Right renal pelvis (tissue), 4 donors: ENCODE measurements at regions not wholly inside any gene's neighbourhood (a gene's known extent, or its start where the extent isn't known, plus 50 kb on each side); places are given as distances from the start of the nearest gene placed in this dataset.
"Not testable (repeated sequence)": the region's sequence is repeated elsewhere in the genome, so short reads cannot be mapped to it uniquely, and the experiment has no call there.

Experiments
- DNase-seq, 4 donors: peaks; one replicate each; pipeline ENCODE4 v3.0.0-alpha.2; 2013; ENCODE audit warnings: low read depth in 4 of 4, low spot score in 3 of 4, missing footprints in 1 of 4

GRCh38 chrX:76996641-76997040 is 450.5 kb upstream of the FGF16 start:
- DNase-seq, result no peak

- DNase-seq, result no peak
These were observed 443.7 kb upstream of the FGF16 start for GRCh38 chrX:77003530-77003929.

- no peak for DNase-seq
These were observed 443.2 kb upstream of the FGF16 start for GRCh38 chrX:77003956-77004355.

- no peak for DNase-seq
These were observed 437.5 kb upstream of the FGF16 start for GRCh38 chrX:77009691-77010090.

- peak in 3 of 4 donors; percentile 15 to 26 (median 25) for DNase-seq
These were observed 432.5 kb upstream of the FGF16 start for GRCh38 chrX:77014377-77015372.

- no peak for DNase-seq
These were observed 430.1 kb upstream of the FGF16 start for GRCh38 chrX:77017093-77017492.

- DNase-seq, result not testable (repeated sequence)
These were observed 400.9 kb upstream of the FGF16 start for GRCh38 chrX:77046180-77046810.

GRCh38 chrX:77060572-77060971 is 386.6 kb upstream of the FGF16 start:
- DNase-seq, result no peak

- DNase-seq, result no peak
These were observed 386.2 kb upstream of the FGF16 start for GRCh38 chrX:77061022-77061421.

- DNase-seq, result no peak
These were observed 385.6 kb upstream of the FGF16 start for GRCh38 chrX:77061545-77061944.

- no peak for DNase-seq
These were observed 381.3 kb upstream of the FGF16 start for GRCh38 chrX:77065896-77066295.

GRCh38 chrX:77070202-77070918 is 376.8 kb upstream of the FGF16 start:
- DNase-seq, result no peak

- no peak for DNase-seq
These were observed 370.3 kb upstream of the FGF16 start for GRCh38 chrX:77076896-77077295.

GRCh38 chrX:77081237-77081636 is 366.0 kb upstream of the FGF16 start:
- DNase-seq, result not testable (repeated sequence)

GRCh38 chrX:77085372-77085771 is 361.8 kb upstream of the FGF16 start:
- no peak for DNase-seq

GRCh38 chrX:77087529-77088169 is 359.5 kb upstream of the FGF16 start:
- peak; percentile 16 to 43 (median 30) for DNase-seq

- DNase-seq, result no peak
These were observed 359.0 kb upstream of the FGF16 start for GRCh38 chrX:77088233-77088632.

- no peak for DNase-seq
These were observed 332.7 kb upstream of the FGF16 start for GRCh38 chrX:77114501-77114900.

- no peak for DNase-seq
These were observed 328.5 kb upstream of the FGF16 start for GRCh38 chrX:77118686-77119085.

- DNase-seq, result no peak
These were observed 327.5 kb upstream of the FGF16 start for GRCh38 chrX:77119706-77120105.

- not testable (repeated sequence) for DNase-seq
These were observed 323.3 kb upstream of the FGF16 start for GRCh38 chrX:77123917-77124316.
